HG03460 (cell line): ENCODE measurements at regions not wholly inside any gene's neighbourhood (a gene's known extent, or its start where the extent isn't known, plus 50 kb on each side); places are given as distances from the start of the nearest gene placed in this dataset.

Experiments used
- ATAC-seq: cut with Tn5 transposase; IDR thresholded peaks from one replicate; pipeline ENCODE4 v1.9.1; 2021; ENCODE audit not compliant: unreplicated experiment

- ATAC-seq, result no peak
These were observed 135.3 kb downstream of the PAPOLA start for GRCh38 chr14:96637521-96637920.

GRCh38 chr14:96638041-96638855 lies 136.1 kb downstream of the PAPOLA start:
- ATAC-seq, result no peak

- no peak for ATAC-seq
These were observed 137.4 kb downstream of the PAPOLA start for GRCh38 chr14:96639550-96639949.

GRCh38 chr14:96648506-96649326 lies 146.5 kb downstream of the PAPOLA start:
- ATAC-seq, result no peak

GRCh38 chr14:96649327-96649601 lies 147.1 kb downstream of the PAPOLA start:
- no peak for ATAC-seq

- no peak for ATAC-seq
These were observed 143.6 kb upstream of the VRK1 start for GRCh38 chr14:96653597-96653996.

GRCh38 chr14:96658611-96659010 lies 138.6 kb upstream of the VRK1 start:
- no peak for ATAC-seq

GRCh38 chr14:96660123-96660522 lies 137.1 kb upstream of the VRK1 start:
- ATAC-seq, result no peak

GRCh38 chr14:96660667-96661066 lies 136.5 kb upstream of the VRK1 start:
- no peak for ATAC-seq

GRCh38 chr14:96661244-96661969 lies 135.8 kb upstream of the VRK1 start:
- no peak for ATAC-seq

GRCh38 chr14:96662116-96662970 lies 134.8 kb upstream of the VRK1 start:
- no peak for ATAC-seq

GRCh38 chr14:96663076-96663475 lies 134.1 kb upstream of the VRK1 start:
- ATAC-seq, result no peak

- ATAC-seq, result no peak
These were observed 133.6 kb upstream of the VRK1 start for GRCh38 chr14:96663491-96664067.

- ATAC-seq, result no peak
These were observed 131.1 kb upstream of the VRK1 start for GRCh38 chr14:96666088-96666487.

GRCh38 chr14:96670391-96670790 lies 126.8 kb upstream of the VRK1 start:
- ATAC-seq, result no peak

- no peak for ATAC-seq
These were observed 126.0 kb upstream of the VRK1 start for GRCh38 chr14:96671218-96671617.

GRCh38 chr14:96673706-96674105 lies 123.5 kb upstream of the VRK1 start:
- ATAC-seq, result no peak

GRCh38 chr14:96674121-96674520 lies 123.1 kb upstream of the VRK1 start:
- ATAC-seq, result no peak

GRCh38 chr14:96676166-96676565 lies 121.0 kb upstream of the VRK1 start:
- no peak for ATAC-seq

- ATAC-seq, result no peak
These were observed 115.4 kb upstream of the VRK1 start for GRCh38 chr14:96681829-96682228.

GRCh38 chr14:96682401-96682800 lies 114.8 kb upstream of the VRK1 start:
- no peak for ATAC-seq
